ENCODE measurements at regions not wholly inside any gene's neighbourhood (a gene's known extent, or its start where the extent isn't known, plus 50 kb on each side); places are given as distances from the start of the nearest gene placed in this dataset.

GRCh38 chr14:40218282-40218941, 786.2 kb upstream of the FBXO33 start:
- no CpG with 5 or more reads among the region's 6 CpGs for WGBS (ENCODE audit: extremely low coverage, insufficient read length, low lambda C conversion rate)

More at GRCh38 chr14:40218282-40218941, 786.2 kb upstream of the FBXO33 start:
- Histone ChIP-seq H2AFZ (ENCODE audit: low read length) (no peak overlapping the region), H2BK120ac (ENCODE audit: low read depth, low read length, poor library complexity, severe bottlenecking) (no peak overlapping the region), H3K79me2 (ENCODE audit: insufficient read depth, low read length) (no peaks in the 10 kb centered on the region), H3K4me2 (ENCODE audit: insufficient read depth, insufficient read length, low read length) (no peak overlapping the region), H2BK15ac (ENCODE audit: low read depth, low read length) (no peak overlapping the region), H3K79me1 (ENCODE audit: insufficient read depth, low read depth, low read length, poor library complexity, severe bottlenecking) (no peaks in the 10 kb centered on the region), H2BK5ac (ENCODE audit: insufficient read length, low read length) (no peak overlapping the region), H3K27ac (ENCODE audit: insufficient read length, low read depth, low read length) (no peak overlapping the region), H3K23ac (ENCODE audit: insufficient read length, low read depth, low read length) (no peak overlapping the region), H3K9me3 (ENCODE audit: control insufficient read depth, low read depth, low read length) (no peaks in the 10 kb centered on the region), H3K18ac (ENCODE audit: insufficient read length, low read depth, low read length) (no peak overlapping the region), H3K27me3 (ENCODE audit: insufficient read depth, low read length) (no peaks in the 10 kb centered on the region), H3K4ac (ENCODE audit: low read depth, low read length) (no peak overlapping the region), H4K20me1 (ENCODE audit: control insufficient read depth, insufficient read depth, insufficient read length) (no peaks in the 10 kb centered on the region), H3T11ph (ENCODE audit: low read length) (no peak overlapping the region), H2BK12ac (ENCODE audit: insufficient read length, low read depth, low read length) (no peak overlapping the region), H4K8ac (replicated peaks; ENCODE audit: insufficient read length, low read depth, low read length) (no peak overlapping the region), H2BK20ac (ENCODE audit: low read depth, low read length, poor library complexity, severe bottlenecking) (no peak overlapping the region), H3K56ac (ENCODE audit: insufficient read length, low read depth, low read length) (no peak overlapping the region), H4K5ac (ENCODE audit: insufficient read length, low read depth, low read length) (no peak overlapping the region), H4K91ac (ENCODE audit: insufficient read length, low read depth, low read length) (no peak overlapping the region), H3K4me1 (ENCODE audit: insufficient read depth, low read length) (no peaks in the 10 kb centered on the region), H2AK5ac (ENCODE audit: insufficient read length, low read length) (no peak overlapping the region), H3K23me2 (ENCODE audit: insufficient read length, low read depth, low read length, poor library complexity, severe bottlenecking) (no peaks in the 10 kb centered on the region), H3K9ac (ENCODE audit: extremely low read depth, insufficient read length, low read length) (no peak overlapping the region), H3K14ac (ENCODE audit: insufficient read depth, low read length) (no peak overlapping the region)
- Mint-ChIP-seq H3K4me3 (no peak overlapping the region), H3K9me3 (peaks cover 3% of the 10 kb centered on the region in 2 experiments; a peak in 2 of 5 replicates), H3K27ac (no peak overlapping the region), H3K4me1 (no peaks in the 10 kb centered on the region), H3K36me3 (ENCODE audit: insufficient read depth in 1 of 3, low read depth in 3 of 3) (no peaks in the 10 kb centered on the region; a peak in 1 of 7 replicates), H3K27me3 (ENCODE audit: low read depth) (no peaks in the 10 kb centered on the region)
- DNase-seq = no peak
- TF ChIP-seq CTCF (conservative IDR thresholded peaks at IDR 0.05) = no peak
